ENCODE measurements at regions not wholly inside any gene's neighbourhood (a gene's known extent, or its start where the extent isn't known, plus 50 kb on each side); places are given as distances from the start of the nearest gene placed in this dataset.

DNA sequence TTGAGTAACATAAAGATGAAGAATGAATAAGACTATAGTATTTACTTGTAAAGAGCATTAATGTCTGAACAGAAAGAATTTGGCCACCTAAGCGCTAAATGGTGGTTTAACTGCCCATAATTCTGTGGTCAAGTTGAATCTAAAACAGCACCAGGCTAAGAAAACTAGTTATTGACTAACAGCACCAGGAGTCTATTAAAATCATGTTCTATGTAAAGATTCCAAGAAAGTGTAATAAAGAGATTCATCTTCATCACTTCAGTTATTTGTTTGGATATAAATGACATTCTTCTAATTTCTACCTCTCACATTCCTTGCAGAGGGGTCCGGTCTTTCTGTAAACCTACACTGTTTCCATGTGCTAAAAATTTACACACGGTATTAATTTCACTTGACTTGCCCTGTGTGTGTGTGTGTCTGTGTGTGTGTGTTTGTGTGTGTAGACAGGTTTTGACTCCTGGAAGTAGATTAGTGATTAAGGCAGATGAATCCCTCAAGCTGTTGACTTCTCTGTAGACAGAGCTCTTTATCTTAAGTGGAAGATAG lies 84.4 kb downstream of the KLF6 start:
- intact Hi-C loops (cut with DNase I): no loop called here
- no peaks in the 10 kb centered on the region for H3K4me1 ChIP-seq
- no peaks in the 10 kb centered on the region for H3K9me3 ChIP-seq
- DNase-seq (no peak), ATAC-seq (no peak)
- H3K27ac ChIP-seq: no peak overlapping the region
- H3K27me3 ChIP-seq: no peaks in the 10 kb centered on the region
- TF ChIP-seq, protein P1, sequence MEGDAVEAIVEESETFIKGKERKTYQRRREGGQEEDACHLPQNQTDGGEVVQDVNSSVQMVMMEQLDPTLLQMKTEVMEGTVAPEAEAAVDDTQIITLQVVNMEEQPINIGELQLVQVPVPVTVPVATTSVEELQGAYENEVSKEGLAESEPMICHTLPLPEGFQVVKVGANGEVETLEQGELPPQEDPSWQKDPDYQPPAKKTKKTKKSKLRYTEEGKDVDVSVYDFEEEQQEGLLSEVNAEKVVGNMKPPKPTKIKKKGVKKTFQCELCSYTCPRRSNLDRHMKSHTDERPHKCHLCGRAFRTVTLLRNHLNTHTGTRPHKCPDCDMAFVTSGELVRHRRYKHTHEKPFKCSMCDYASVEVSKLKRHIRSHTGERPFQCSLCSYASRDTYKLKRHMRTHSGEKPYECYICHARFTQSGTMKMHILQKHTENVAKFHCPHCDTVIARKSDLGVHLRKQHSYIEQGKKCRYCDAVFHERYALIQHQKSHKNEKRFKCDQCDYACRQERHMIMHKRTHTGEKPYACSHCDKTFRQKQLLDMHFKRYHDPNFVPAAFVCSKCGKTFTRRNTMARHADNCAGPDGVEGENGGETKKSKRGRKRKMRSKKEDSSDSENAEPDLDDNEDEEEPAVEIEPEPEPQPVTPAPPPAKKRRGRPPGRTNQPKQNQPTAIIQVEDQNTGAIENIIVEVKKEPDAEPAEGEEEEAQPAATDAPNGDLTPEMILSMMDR (IDR thresholded peaks at IDR 0.05): no peak
- H3K4me3 ChIP-seq: no peak overlapping the region
- H3K36me3 ChIP-seq: no peaks in the 10 kb centered on the region

DNA sequence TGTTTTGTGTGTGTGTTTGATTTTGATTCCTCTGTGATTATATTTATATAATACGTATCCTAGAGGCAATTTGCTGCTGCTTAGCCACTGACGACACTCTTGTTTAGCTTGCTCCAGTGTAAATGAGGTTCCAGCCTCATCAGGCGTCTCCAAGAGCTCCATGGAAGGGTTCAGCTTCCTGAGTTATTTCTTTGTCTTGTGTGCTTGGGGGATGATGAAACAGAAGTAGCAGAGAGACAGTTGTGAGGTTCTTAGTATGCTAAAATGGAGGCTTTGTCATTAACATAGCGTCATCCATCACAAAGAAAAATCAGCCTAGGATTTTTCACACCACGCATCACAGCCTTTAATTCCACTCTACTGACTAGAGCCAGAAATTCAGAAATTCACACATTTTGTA lies 85.1 kb downstream of the KLF6 start:
- TF ChIP-seq, protein P1 (IDR thresholded peaks at IDR 0.05): no peak
- ATAC-seq: no peak
- Histone ChIP-seq H3K4me1 (no peaks in the 10 kb centered on the region), H3K36me3 (no peaks in the 10 kb centered on the region), H3K9me3 (no peaks in the 10 kb centered on the region), H3K4me3 (no peak overlapping the region), H3K27ac (no peak overlapping the region), H3K27me3 (no peaks in the 10 kb centered on the region)
- intact Hi-C loops (cut with DNase I): no loop called here
- DNase-seq: no peak

DNA sequence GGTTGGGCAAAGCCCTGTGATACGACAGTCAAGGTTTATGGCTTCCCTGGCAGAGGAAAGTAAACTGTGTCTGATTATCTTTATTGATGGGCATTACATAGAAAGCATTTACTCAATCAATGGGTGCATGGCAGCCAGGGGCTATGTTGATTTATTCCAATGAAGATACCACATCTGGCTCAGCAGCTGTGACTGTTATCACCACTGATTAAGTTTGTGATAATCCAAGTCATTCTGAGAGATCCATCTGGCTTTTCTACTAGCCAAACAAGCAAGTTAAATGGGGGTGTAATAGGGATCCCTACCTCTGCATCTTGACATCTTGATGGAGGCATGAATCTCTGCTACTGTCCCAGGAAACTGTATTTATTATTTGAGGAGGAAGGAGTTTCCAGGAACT lies 86.7 kb downstream of the KLF6 start:
- no peak for ATAC-seq
- DNase-seq: no peak
- H3K4me1 ChIP-seq: no peaks in the 10 kb centered on the region
- no peak overlapping the region for H3K4me3 ChIP-seq
- TF ChIP-seq, protein P1 (IDR thresholded peaks at IDR 0.05): no peak
- no peaks in the 10 kb centered on the region for H3K36me3 ChIP-seq
- H3K9me3 ChIP-seq: no peaks in the 10 kb centered on the region
- no peak overlapping the region for H3K27ac ChIP-seq
- intact Hi-C loops (cut with DNase I): no loop called here
- H3K27me3 ChIP-seq: no peaks in the 10 kb centered on the region

DNA sequence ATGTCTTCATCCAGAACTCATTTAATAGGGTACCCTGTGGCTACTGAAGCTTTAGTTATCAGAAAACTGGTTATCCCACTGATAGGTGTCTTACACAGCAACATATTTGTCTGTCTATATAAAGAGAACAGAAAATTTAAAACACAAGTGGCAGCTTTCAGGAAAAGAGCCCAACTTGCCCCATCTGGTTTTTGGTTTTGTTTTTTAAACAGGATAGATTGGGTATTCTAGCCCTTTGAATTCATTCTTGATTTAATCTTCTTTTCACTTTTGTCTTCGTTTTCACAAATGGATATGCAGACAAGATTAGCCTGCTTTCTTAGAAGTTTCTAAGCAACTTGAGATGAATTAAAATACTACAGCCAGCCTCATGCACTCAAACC lies 91.3 kb downstream of the KLF6 start:
- DNase-seq: no peak
- no peak for ATAC-seq
- Histone ChIP-seq H3K4me1 (no peaks in the 10 kb centered on the region), H3K27me3 (no peaks in the 10 kb centered on the region), H3K4me3 (no peak overlapping the region), H3K27ac (no peak overlapping the region), H3K36me3 (no peaks in the 10 kb centered on the region), H3K9me3 (no peaks in the 10 kb centered on the region)
- TF ChIP-seq, protein P1 (IDR thresholded peaks at IDR 0.05): no peak
- intact Hi-C loops (cut with DNase I): no loop called here

DNA sequence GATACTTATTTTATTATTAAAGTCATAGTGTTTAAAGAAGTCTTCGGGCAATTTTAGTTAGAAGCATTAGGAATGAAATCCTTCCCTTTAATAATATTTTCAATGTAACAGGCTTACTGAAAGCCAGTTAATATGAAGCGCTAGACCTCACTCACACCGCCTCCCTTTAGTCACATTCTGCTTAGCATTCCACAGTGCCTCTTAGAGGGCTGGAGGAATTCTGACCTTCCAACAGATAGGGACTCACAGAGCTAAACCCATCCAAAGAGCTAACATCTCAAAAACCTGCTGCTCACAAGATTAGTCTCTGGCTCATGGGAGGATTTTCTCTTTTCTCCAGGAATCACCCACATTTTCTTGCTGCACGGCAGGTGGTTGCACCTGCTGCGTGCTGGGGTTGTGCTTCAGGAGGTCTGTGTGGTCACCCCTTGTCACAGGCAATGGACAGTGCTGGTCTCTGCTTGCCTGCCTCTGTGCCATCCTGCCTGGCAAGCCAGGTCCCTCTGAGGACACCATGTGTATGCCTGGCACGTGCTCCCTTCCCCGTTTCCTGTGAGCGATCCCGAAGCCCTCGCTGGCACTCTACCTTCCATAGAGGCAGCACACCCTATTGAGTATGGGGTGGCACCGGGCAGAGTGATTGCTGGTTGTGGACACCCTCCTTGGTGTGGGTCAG lies 91.8 kb downstream of the KLF6 start:
- no peaks in the 10 kb centered on the region for H3K27me3 ChIP-seq
- no peak overlapping the region for H3K27ac ChIP-seq
- no peak for DNase-seq
- H3K4me3 ChIP-seq: no peak overlapping the region
- no peaks in the 10 kb centered on the region for H3K9me3 ChIP-seq
- ATAC-seq: no peak
- no peaks in the 10 kb centered on the region for H3K36me3 ChIP-seq
- intact Hi-C loops (cut with DNase I): no loop called here
- TF ChIP-seq, protein P1 (IDR thresholded peaks at IDR 0.05): no peak
- H3K4me1 ChIP-seq: no peaks in the 10 kb centered on the region
